ENCODE measurements at regions not wholly inside any gene's neighbourhood (a gene's known extent, or its start where the extent isn't known, plus 50 kb on each side); places are given as distances from the start of the nearest gene placed in this dataset.

DNA sequence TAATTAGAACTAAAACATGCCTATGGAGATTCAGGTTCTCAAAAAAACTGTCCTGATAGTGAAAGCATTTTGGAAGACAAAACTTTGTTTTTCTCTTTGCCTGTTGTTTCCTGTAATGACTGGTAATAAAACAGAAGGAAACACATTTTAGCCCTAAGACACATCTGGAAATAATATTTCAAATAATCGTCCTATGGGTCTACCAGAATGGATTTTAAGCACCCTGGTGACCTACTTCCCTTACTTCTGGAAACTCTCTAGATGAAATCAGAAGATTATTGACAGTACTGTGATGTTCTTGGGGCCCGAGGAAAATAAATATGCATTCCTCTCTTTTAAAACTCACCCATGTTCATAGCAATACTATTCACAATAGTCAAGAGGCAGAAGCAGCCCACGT lies 110.1 kb upstream of the TLE4 start:
- no peak for TF ChIP-seq CTCF (conservative IDR thresholded peaks at IDR 0.05 in 1 of 2, IDR thresholded peaks at IDR 0.05 in 1 of 2; ENCODE audit: extremely low read depth in 1 of 2, insufficient read depth in 1 of 2, low read depth in 1 of 2, low read length in 2 of 2)
- TF ChIP-seq EZH2 (IDR thresholded peaks at IDR 0.05; ENCODE audit: borderline replicate concordance, low read length): no peak
